ENCODE measurements at regions not wholly inside any gene's neighbourhood (a gene's known extent, or its start where the extent isn't known, plus 50 kb on each side); places are given as distances from the start of the nearest gene placed in this dataset.
"Not testable (repeated sequence)": the region's sequence is repeated elsewhere in the genome, so short reads cannot be mapped to it uniquely, and the experiment has no call there.

GRCh38 chr17:73901661-73902415, 257.6 kb upstream of the SDK2 start:
- no peak for DNase-seq

GRCh38 chr17:73902416-73903181, 258.4 kb upstream of the SDK2 start:
- no peak for DNase-seq

GRCh38 chr17:73906896-73907870, 262.9 kb upstream of the SDK2 start:
- no peak for DNase-seq

- DNase-seq, result no peak
Measured at GRCh38 chr17:73909186-73909585, 264.9 kb upstream of the SDK2 start.

- no peak for DNase-seq
Measured at GRCh38 chr17:73910206-73910605, 266.0 kb upstream of the SDK2 start.

GRCh38 chr17:73910821-73911515, 266.7 kb upstream of the SDK2 start:
- no peak for DNase-seq

GRCh38 chr17:73911726-73912372, 267.6 kb upstream of the SDK2 start:
- no peak for DNase-seq

- no peak for DNase-seq
Measured at GRCh38 chr17:73912373-73912746, 268.1 kb upstream of the SDK2 start.

- DNase-seq, result no peak
Measured at GRCh38 chr17:73914536-73915274, 270.5 kb upstream of the SDK2 start.

GRCh38 chr17:73919033-73919432, 274.8 kb upstream of the SDK2 start:
- DNase-seq, result not testable (repeated sequence)

GRCh38 chr17:73921306-73921705, 277.1 kb upstream of the SDK2 start:
- no peak for DNase-seq

- DNase-seq, result no peak
Measured at GRCh38 chr17:73924114-73924908, 279.2 kb upstream of the RPL38 start.

- DNase-seq, result no peak
Measured at GRCh38 chr17:73924909-73925186, 278.6 kb upstream of the RPL38 start.

GRCh38 chr17:73929860-73930430, 273.5 kb upstream of the RPL38 start:
- no peak for DNase-seq

- no peak for DNase-seq
Measured at GRCh38 chr17:73932216-73932749, 271.2 kb upstream of the RPL38 start.

GRCh38 chr17:73933164-73933766, 270.2 kb upstream of the RPL38 start:
- no peak for DNase-seq

GRCh38 chr17:73933871-73934270, 269.6 kb upstream of the RPL38 start:
- no peak for DNase-seq

GRCh38 chr17:73934696-73935095, 268.8 kb upstream of the RPL38 start:
- no peak for DNase-seq

GRCh38 chr17:73936908-73937627, 266.4 kb upstream of the RPL38 start:
- DNase-seq, result no peak

Data from NK-92 treated with Interleukin-12 subunit alpha and Interleukin-12 subunit beta, amount 100 ng/mL, for 24 hours (cell line).